Endothelial cell of umbilical vein (primary cell): ENCODE measurements at regions not wholly inside any gene's neighbourhood (a gene's known extent, or its start where the extent isn't known, plus 50 kb on each side); places are given as distances from the start of the nearest gene placed in this dataset.

ENCODE experiments used
- BruUV-seq: library from RNA; stranded (reverse); fragments of 400-500 nt; replicated peaks from 2 replicates; lab custom pipeline; 2021; lab: Mats Ljungman, UMichigan
- CTCF ChIA-PET: fragments of 300-600, 350-600 bp; sonication (Branson Sonifier 250); formaldehyde crosslinking; loops from one replicate; lab custom pipeline; 2021; ENCODE audit warnings: antibody characterized with exemption, inconsistent platforms; lab: Charles Lee
- POLR2A ChIA-PET: fragments of 300-600, 350-600 bp; sonication (Branson Sonifier 250); formaldehyde crosslinking; loops from one replicate; lab custom pipeline; 2021; ENCODE audit warnings: antibody characterized with exemption, inconsistent platforms; lab: Charles Lee
- DNase-seq: peaks from one replicate; pipeline ENCODE4 v3.0.0-alpha.2; 2011; ENCODE audit warnings: low read depth, low spot score
- FAIRE-seq: peaks from 2 replicates; lab custom pipeline; 2011; peaks lifted over from hg19 to GRCh38; lab: Jason Lieb, UNC
- H2AFZ ChIP-seq: 2 replicates; pipeline ENCODE4 v1.6.0; 2012; ENCODE audit warnings: low read depth, low read length, control low read depth, inconsistent platforms
- H3K27ac ChIP-seq: 2 replicates; pipeline ENCODE4 v1.5.1; 2011; ENCODE audit warnings: low read depth, mild to moderate bottlenecking, control low read depth, low read length, moderate library complexity; ENCODE audit not compliant: insufficient read depth
- H3K27me3 ChIP-seq, 2 experiments: 2 replicates each; pipeline versions ENCODE4 v1.6.0 to v1.6.1; 2011; ENCODE audit warnings: low read length in 2 of 2, mixed read lengths in 1 of 2; ENCODE audit not compliant: control insufficient read depth in 2 of 2, insufficient read depth in 2 of 2
- H3K36me3 ChIP-seq, 2 experiments: 2 replicates in 1 of 2; 3 replicates in 1 of 2; pipeline ENCODE4 v1.5.1; 2011; ENCODE audit warnings: low read length in 2 of 2, mild to moderate bottlenecking in 1 of 2, moderate library complexity in 1 of 2; ENCODE audit not compliant: control insufficient read depth in 2 of 2, insufficient read depth in 2 of 2; ENCODE audit errors: extremely low read depth in 1 of 2
- H3K4me1 ChIP-seq: 3 replicates; pipeline ENCODE4 v1.5.1; 2011; ENCODE audit warnings: mild to moderate bottlenecking, low read length; ENCODE audit not compliant: control insufficient read depth, insufficient read depth; ENCODE audit errors: extremely low read depth
- H3K4me2 ChIP-seq: 2 replicates; pipeline ENCODE4 v1.6.1; 2011; ENCODE audit warnings: low read length, control low read depth, mixed read lengths; ENCODE audit not compliant: insufficient read depth
- H3K4me3 ChIP-seq, 3 experiments: fragments of 200-600 bp in 1 of 3; sonication (generic), shearing (Covaris generic) in 1 of 3; replicated peaks in 1 of 3; 2 replicates each; pipeline ENCODE4 v1.5.1; 2011 to 2016; ENCODE audit warnings: control low read depth in 3 of 3, low read length in 3 of 3, mild to moderate bottlenecking in 2 of 3, inconsistent platforms in 1 of 3, low read depth in 1 of 3, moderate library complexity in 1 of 3; ENCODE audit not compliant: insufficient read depth in 1 of 3
- H3K79me2 ChIP-seq: 2 replicates; pipeline ENCODE4 v1.6.0; 2012; ENCODE audit warnings: low read length, inconsistent platforms; ENCODE audit not compliant: control insufficient read depth, insufficient read depth
- H3K9ac ChIP-seq: replicated peaks from 2 replicates; pipeline ENCODE3; 2011; ENCODE audit warnings: low read length, control low read depth; ENCODE audit not compliant: insufficient read depth; ENCODE audit errors: extremely low read depth
- H3K9me1 ChIP-seq: replicated peaks from 3 replicates; pipeline ENCODE4 v1.6.0; 2011; ENCODE audit warnings: mild to moderate bottlenecking, low read length; ENCODE audit not compliant: control insufficient read depth, insufficient read depth; ENCODE audit errors: extremely low read depth
- H3K9me3 ChIP-seq: replicated peaks from 2 replicates; pipeline ENCODE4 v1.5.1; 2012; ENCODE audit warnings: low read length, inconsistent platforms; ENCODE audit not compliant: control insufficient read depth, insufficient read depth
- H4K20me1 ChIP-seq: replicated peaks from 2 replicates; pipeline ENCODE3; 2011; ENCODE audit warnings: mild to moderate bottlenecking, low read length; ENCODE audit not compliant: control insufficient read depth, insufficient read depth; ENCODE audit errors: extremely low read depth
- FOS ChIP-seq: IDR thresholded peaks from 2 replicates; pipeline ENCODE4 v1.6.1; 2011; ENCODE audit warnings: mild to moderate bottlenecking, low read length, moderate library complexity, borderline replicate concordance; ENCODE audit not compliant: insufficient read depth
- GATA2 ChIP-seq: IDR thresholded peaks from 2 replicates; pipeline ENCODE4 v1.7.0; 2011; ENCODE audit warnings: low read depth, mild to moderate bottlenecking, moderate library complexity, mixed read lengths, low read length; ENCODE audit not compliant: insufficient read length, insufficient read depth
- JUN ChIP-seq: IDR thresholded peaks from 2 replicates; pipeline ENCODE4 v1.6.1; 2011; ENCODE audit warnings: borderline replicate concordance, low read depth; ENCODE audit not compliant: insufficient read length, insufficient read depth
- MYC ChIP-seq: IDR thresholded peaks from one replicate; pipeline ENCODE4 v1.6.1; 2011; ENCODE audit warnings: mild to moderate bottlenecking, low read depth, low read length
- POLR2A ChIP-seq: IDR thresholded peaks from 2 replicates; pipeline ENCODE4 v1.6.1; 2012; ENCODE audit warnings: low read depth, mild to moderate bottlenecking, control low read depth, low read length
- POLR2AphosphoS5 ChIP-seq: IDR thresholded peaks from 2 replicates; pipeline ENCODE4 v1.6.1; 2012; ENCODE audit warnings: low read depth, mild to moderate bottlenecking, control low read depth, low read length, moderate library complexity; ENCODE audit not compliant: insufficient read depth
- dilution Hi-C: fragments of 300-500 bp; cut with MboI; formaldehyde crosslinking; loops from one replicate; pipeline ENCODE4 v1.15.0; 2019; ENCODE audit warnings: low sequenced_read_pairs; ENCODE audit not compliant: extremely low pct_ligation_motif_present
- intact Hi-C: fragments of 100-400 bp; cut with micrococcal nuclease; formaldehyde crosslinking; loops from one replicate; pipeline ENCODE4 v1.10.0; 2022
- TF ChIP-seq, protein P1 (sequence below), 2 donors: IDR thresholded peaks; 1 replicate in 1 of 2; 2 replicates in 1 of 2; pipeline ENCODE4 v1.5.1; 2011; ENCODE audit warnings: low read length in 2 of 2, mild to moderate bottlenecking in 2 of 2, moderate library complexity in 2 of 2, control low read depth in 1 of 2, inconsistent platforms in 1 of 2, low read depth in 1 of 2; ENCODE audit not compliant: insufficient read depth in 1 of 2; ENCODE audit errors: extremely low read depth in 1 of 2
- TF ChIP-seq, protein P2 (sequence below): IDR thresholded peaks from 2 replicates; pipeline ENCODE4 v1.6.1; 2011; ENCODE audit not compliant: insufficient read depth, insufficient read length

DNA sequence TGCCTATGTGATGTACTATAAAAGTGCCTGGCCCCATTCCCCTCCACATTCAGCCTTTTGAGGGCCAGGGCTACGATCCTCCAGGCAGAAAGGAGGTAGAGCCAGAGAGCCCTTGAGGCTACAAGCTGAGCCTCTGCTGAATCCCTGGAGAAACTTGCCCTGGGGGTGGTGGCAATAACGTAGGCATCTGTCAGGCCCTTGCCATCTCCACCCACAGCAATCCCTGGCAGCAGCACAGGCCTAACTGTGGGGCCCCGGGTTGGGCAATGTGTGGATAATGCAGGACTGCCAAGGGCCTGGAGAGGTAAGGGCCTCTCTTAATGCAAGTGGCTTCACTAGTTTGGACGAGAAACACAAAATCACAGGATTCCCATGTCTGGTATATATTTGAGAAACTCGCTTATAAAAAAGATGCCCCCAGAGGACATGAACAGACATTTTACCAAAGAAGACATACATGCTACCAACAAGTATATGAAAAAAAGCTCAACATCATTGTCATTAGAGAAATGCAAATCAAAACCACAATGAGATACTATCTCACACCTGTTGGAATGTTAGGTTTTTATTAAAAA is 99.0 kb downstream of the QRSL1 start:
- Histone ChIP-seq H3K4me2 (no peak overlapping the region), H3K27ac (no peak overlapping the region), H3K9me1 (no peaks in the 10 kb centered on the region), H3K27me3 (no peaks in the 10 kb centered on the region), H3K9me3 (no peaks in the 10 kb centered on the region), H3K4me1 (no peaks in the 10 kb centered on the region), H2AFZ (no peak overlapping the region), H3K36me3 (no peaks in the 10 kb centered on the region), H4K20me1 (no peaks in the 10 kb centered on the region), H3K79me2 (no peaks in the 10 kb centered on the region), H3K4me3 (no peak overlapping the region), H3K9ac (no peak overlapping the region)
- CTCF ChIA-PET, result no interaction called here
- POLR2A ChIA-PET, result no interaction called here
- DNase-seq (no peak), FAIRE-seq (no peak)
- intact Hi-C loops, result no loop called here
- dilution Hi-C loops, result no loop called here
- TF ChIP-seq, protein P1, sequence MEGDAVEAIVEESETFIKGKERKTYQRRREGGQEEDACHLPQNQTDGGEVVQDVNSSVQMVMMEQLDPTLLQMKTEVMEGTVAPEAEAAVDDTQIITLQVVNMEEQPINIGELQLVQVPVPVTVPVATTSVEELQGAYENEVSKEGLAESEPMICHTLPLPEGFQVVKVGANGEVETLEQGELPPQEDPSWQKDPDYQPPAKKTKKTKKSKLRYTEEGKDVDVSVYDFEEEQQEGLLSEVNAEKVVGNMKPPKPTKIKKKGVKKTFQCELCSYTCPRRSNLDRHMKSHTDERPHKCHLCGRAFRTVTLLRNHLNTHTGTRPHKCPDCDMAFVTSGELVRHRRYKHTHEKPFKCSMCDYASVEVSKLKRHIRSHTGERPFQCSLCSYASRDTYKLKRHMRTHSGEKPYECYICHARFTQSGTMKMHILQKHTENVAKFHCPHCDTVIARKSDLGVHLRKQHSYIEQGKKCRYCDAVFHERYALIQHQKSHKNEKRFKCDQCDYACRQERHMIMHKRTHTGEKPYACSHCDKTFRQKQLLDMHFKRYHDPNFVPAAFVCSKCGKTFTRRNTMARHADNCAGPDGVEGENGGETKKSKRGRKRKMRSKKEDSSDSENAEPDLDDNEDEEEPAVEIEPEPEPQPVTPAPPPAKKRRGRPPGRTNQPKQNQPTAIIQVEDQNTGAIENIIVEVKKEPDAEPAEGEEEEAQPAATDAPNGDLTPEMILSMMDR (IDR thresholded peaks at IDR 0.05; ENCODE audit: extremely low read depth in 1 of 2, insufficient read depth in 1 of 2, low read depth in 1 of 2, low read length in 2 of 2), result no peak
- TF ChIP-seq, protein P2, sequence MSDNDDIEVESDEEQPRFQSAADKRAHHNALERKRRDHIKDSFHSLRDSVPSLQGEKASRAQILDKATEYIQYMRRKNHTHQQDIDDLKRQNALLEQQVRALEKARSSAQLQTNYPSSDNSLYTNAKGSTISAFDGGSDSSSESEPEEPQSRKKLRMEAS, result no peak
- TF ChIP-seq JUN, result no peak
- TF ChIP-seq POLR2AphosphoS5, result no peak
- no peak for TF ChIP-seq FOS
- no peak for TF ChIP-seq GATA2
- no peak for TF ChIP-seq POLR2A
- no peak for TF ChIP-seq MYC
- BruUV-seq, result no TSS peak
